NB4 (cell line): ENCODE measurements at regions not wholly inside any gene's neighbourhood (a gene's known extent, or its start where the extent isn't known, plus 50 kb on each side); places are given as distances from the start of the nearest gene placed in this dataset.

Experiments used
- POLR2A ChIP-seq: IDR thresholded peaks from 2 replicates; pipeline ENCODE4 v1.6.1; 2011; ENCODE audit warnings: mild to moderate bottlenecking; ENCODE audit not compliant: insufficient read length; ENCODE audit errors: extremely low read depth
- TF ChIP-seq, protein P1 (sequence below): IDR thresholded peaks from one replicate; pipeline ENCODE4 v1.5.1; 2012; ENCODE audit warnings: low read depth, low read length

DNA sequence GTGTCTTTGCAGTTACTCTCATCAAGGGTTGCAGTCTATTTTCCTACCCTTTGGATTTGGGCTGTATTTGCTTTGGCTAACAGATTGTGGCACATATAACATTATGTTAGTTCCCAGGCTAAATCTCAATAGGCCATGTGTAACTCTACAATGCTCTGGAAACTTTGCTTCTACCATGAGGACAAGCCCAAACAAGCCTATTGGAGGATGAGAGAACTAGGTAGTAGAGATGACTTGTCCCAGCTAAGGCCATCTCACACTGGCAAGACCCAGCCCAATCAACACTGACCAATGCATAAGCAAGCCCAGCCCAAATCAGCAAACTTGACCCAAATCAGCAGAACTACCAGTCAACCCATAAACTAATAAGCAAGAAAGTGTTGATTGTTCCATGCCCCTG lies 311.8 kb downstream of the NDFIP2 start:
- TF ChIP-seq, protein P1, sequence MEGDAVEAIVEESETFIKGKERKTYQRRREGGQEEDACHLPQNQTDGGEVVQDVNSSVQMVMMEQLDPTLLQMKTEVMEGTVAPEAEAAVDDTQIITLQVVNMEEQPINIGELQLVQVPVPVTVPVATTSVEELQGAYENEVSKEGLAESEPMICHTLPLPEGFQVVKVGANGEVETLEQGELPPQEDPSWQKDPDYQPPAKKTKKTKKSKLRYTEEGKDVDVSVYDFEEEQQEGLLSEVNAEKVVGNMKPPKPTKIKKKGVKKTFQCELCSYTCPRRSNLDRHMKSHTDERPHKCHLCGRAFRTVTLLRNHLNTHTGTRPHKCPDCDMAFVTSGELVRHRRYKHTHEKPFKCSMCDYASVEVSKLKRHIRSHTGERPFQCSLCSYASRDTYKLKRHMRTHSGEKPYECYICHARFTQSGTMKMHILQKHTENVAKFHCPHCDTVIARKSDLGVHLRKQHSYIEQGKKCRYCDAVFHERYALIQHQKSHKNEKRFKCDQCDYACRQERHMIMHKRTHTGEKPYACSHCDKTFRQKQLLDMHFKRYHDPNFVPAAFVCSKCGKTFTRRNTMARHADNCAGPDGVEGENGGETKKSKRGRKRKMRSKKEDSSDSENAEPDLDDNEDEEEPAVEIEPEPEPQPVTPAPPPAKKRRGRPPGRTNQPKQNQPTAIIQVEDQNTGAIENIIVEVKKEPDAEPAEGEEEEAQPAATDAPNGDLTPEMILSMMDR: no peak
- TF ChIP-seq POLR2A: no peak
